SK-N-SH (cell line): ENCODE measurements at regions not wholly inside any gene's neighbourhood (a gene's known extent, or its start where the extent isn't known, plus 50 kb on each side); places are given as distances from the start of the nearest gene placed in this dataset.

ENCODE experiments used
- CTCF ChIA-PET: fragments of 300-600, 350-600 bp; formaldehyde crosslinking; extraction: SDS; loops from one replicate; lab custom pipeline; 2021; lab: Yijun Ruan, JAX
- POLR2A ChIA-PET: fragments of 350-600 bp; sonication (Branson Sonifier 250); formaldehyde crosslinking; extraction: SDS; loops from one replicate; lab custom pipeline; 2020; ENCODE audit warnings: antibody characterized with exemption, inconsistent platforms; lab: Yijun Ruan, JAX
- DNase-seq: peaks from one replicate; pipeline ENCODE4 v3.0.0; 2012
- H2AFZ ChIP-seq: fragments of 200-600 bp; sonication (generic); 2 replicates; pipeline ENCODE4 v1.8.1; 2016; ENCODE audit warnings: antibody characterized with exemption, mild to moderate bottlenecking, low read depth
- H3F3A ChIP-seq: fragments of 200-600 bp; sonication (generic); replicated peaks from 2 replicates; pipeline ENCODE3; 2016; ENCODE audit warnings: antibody characterized with exemption, mild to moderate bottlenecking; ENCODE audit not compliant: insufficient read depth
- H3K27ac ChIP-seq, 2 experiments: fragments of 200-500 bp in 1 of 2; fragments of 200-600 bp in 1 of 2; sonication (Bioruptor generic) in 1 of 2; sonication (generic), shearing (Covaris generic) in 1 of 2; 2 replicates each; pipeline versions ENCODE4 v1.5.1 to v1.6.1; 2014 to 2016; ENCODE audit warnings: low read depth in 2 of 2, inconsistent platforms in 1 of 2, low read length in 1 of 2, mild to moderate bottlenecking in 1 of 2, mixed read lengths in 1 of 2
- H3K27me3 ChIP-seq: fragments of 200-600 bp; sonication (generic), shearing (Covaris generic); 2 replicates; pipeline ENCODE4 v1.6.1; 2016; ENCODE audit warnings: mixed run types; ENCODE audit not compliant: insufficient read depth
- H3K36me3 ChIP-seq, 2 experiments: fragments of 200-500 bp in 1 of 2; fragments of 200-600 bp in 1 of 2; sonication (Bioruptor generic) in 1 of 2; sonication (generic) in 1 of 2; replicated peaks in 1 of 2; 2 replicates each; pipeline versions ENCODE3 to v1.5.1; 2014 to 2016; ENCODE audit warnings: low read length in 1 of 2, mild to moderate bottlenecking in 1 of 2; ENCODE audit not compliant: insufficient read depth in 2 of 2, control insufficient read depth in 1 of 2
- H3K4me1 ChIP-seq, 2 experiments: fragments of 200-500 bp in 1 of 2; fragments of 200-600 bp in 1 of 2; sonication (Bioruptor generic) in 1 of 2; sonication (generic), shearing (Covaris generic) in 1 of 2; 2 replicates each; pipeline versions ENCODE4 v1.5.1 to v1.6.1; 2014 to 2016; ENCODE audit warnings: low read depth in 1 of 2, low read length in 1 of 2, mixed run types in 1 of 2; ENCODE audit not compliant: insufficient read depth in 2 of 2, control insufficient read depth in 1 of 2
- H3K4me2 ChIP-seq: fragments of 200-600 bp; sonication (generic), shearing (Covaris generic); 2 replicates; pipeline ENCODE4 v1.6.1; 2017; ENCODE audit warnings: mixed run types
- H3K4me3 ChIP-seq, 2 experiments: fragments of 200-500 bp in 1 of 2; fragments of 200-600 bp in 1 of 2; sonication (Bioruptor generic) in 1 of 2; sonication (generic), shearing (Covaris generic) in 1 of 2; 2 replicates each; pipeline versions ENCODE4 v1.5.1 to v1.8.1; 2014 to 2016; ENCODE audit warnings: low read depth in 2 of 2, inconsistent platforms in 1 of 2, low read length in 1 of 2, mild to moderate bottlenecking in 1 of 2, mixed read lengths in 1 of 2, moderate library complexity in 1 of 2
- H3K79me2 ChIP-seq: fragments of 200-600 bp; sonication (generic); 2 replicates; pipeline ENCODE4 v1.8.1; 2017; ENCODE audit warnings: mild to moderate bottlenecking; ENCODE audit not compliant: insufficient read depth
- H3K9ac ChIP-seq: fragments of 200-600 bp; sonication (generic); 2 replicates; pipeline ENCODE4 v1.6.1; 2017; ENCODE audit warnings: mixed run types
- H3K9me2 ChIP-seq: fragments of 200-600 bp; sonication (generic); 2 replicates; pipeline ENCODE4 v1.6.1; 2017; ENCODE audit warnings: mixed run types
- H3K9me3 ChIP-seq: fragments of 200-600 bp; sonication (generic); 2 replicates; pipeline ENCODE4 v1.6.1; 2017; ENCODE audit warnings: mixed run types, mild to moderate bottlenecking, moderate library complexity
- H4K20me1 ChIP-seq: fragments of 200-600 bp; sonication (generic); 2 replicates; pipeline ENCODE4 v1.6.1; 2017; ENCODE audit warnings: mild to moderate bottlenecking, mixed run types; ENCODE audit not compliant: insufficient read depth
- EP300 ChIP-seq, 2 experiments: IDR thresholded peaks; 2 replicates each; pipeline versions ENCODE4 v1.4.0 to v1.6.1; 2012; ENCODE audit warnings: borderline replicate concordance in 1 of 2, low read depth in 1 of 2, low read length in 1 of 2
- FOSL2 ChIP-seq: IDR thresholded peaks from 2 replicates; pipeline ENCODE4 v1.4.0; 2012; ENCODE audit warnings: low read depth, mild to moderate bottlenecking, moderate library complexity, borderline replicate concordance
- JUND ChIP-seq: IDR thresholded peaks from 2 replicates; pipeline ENCODE4 v1.4.0; 2012
- MEF2A ChIP-seq: IDR thresholded peaks from 2 replicates; pipeline ENCODE4 v1.4.0; 2012; ENCODE audit warnings: low read depth, borderline replicate concordance
- NFIC ChIP-seq: IDR thresholded peaks from 2 replicates; pipeline ENCODE4 v1.4.0; 2012; ENCODE audit warnings: borderline replicate concordance
- RCOR1 ChIP-seq: fragments of 150-350 bp; IDR thresholded peaks from 2 replicates; pipeline ENCODE4 v1.6.1; 2017; ENCODE audit warnings: antibody characterized with exemption, low read length
- RFX5 ChIP-seq: IDR thresholded peaks from 2 replicates; pipeline ENCODE4 v1.6.1; 2012; ENCODE audit warnings: mild to moderate bottlenecking, improper control_type of control experiment, low read length
- SIN3A ChIP-seq: IDR thresholded peaks from 2 replicates; pipeline ENCODE4 v1.6.1; 2012; ENCODE audit warnings: low read depth, mild to moderate bottlenecking, low read length, moderate library complexity, borderline replicate concordance
- TAF1 ChIP-seq: IDR thresholded peaks from 2 replicates; pipeline ENCODE4 v1.6.1; 2012; ENCODE audit warnings: low read depth, mild to moderate bottlenecking, low read length, moderate library complexity, borderline replicate concordance
- YY1 ChIP-seq: IDR thresholded peaks from 2 replicates; pipeline ENCODE4 v1.4.0; 2012; ENCODE audit warnings: low read depth, mild to moderate bottlenecking
- WGBS: methylation state at CpG from one replicate; pipeline ENCODE4 v1.1.6; 2017; ENCODE audit warnings: low lambda C conversion rate; 5-methylcytosine and 5-hydroxymethylcytosine counted together
- TF ChIP-seq, protein P1 (sequence below): IDR thresholded peaks from 2 replicates; pipeline ENCODE4 v1.4.0; 2012; ENCODE audit warnings: low read depth, borderline replicate concordance
- TF ChIP-seq, protein P2 (sequence below): IDR thresholded peaks from 2 replicates; pipeline ENCODE4; 2012
- TF ChIP-seq, protein P3 (sequence below): fragments of 150-350 bp; IDR thresholded peaks from 2 replicates; pipeline ENCODE4 v1.6.1; 2016; ENCODE audit warnings: mild to moderate bottlenecking, low read depth, low read length
- TF ChIP-seq, protein P4 (sequence below): IDR thresholded peaks from 2 replicates; pipeline ENCODE4 v1.6.1; 2012; ENCODE audit warnings: mild to moderate bottlenecking, low read depth, low read length, moderate library complexity

DNA sequence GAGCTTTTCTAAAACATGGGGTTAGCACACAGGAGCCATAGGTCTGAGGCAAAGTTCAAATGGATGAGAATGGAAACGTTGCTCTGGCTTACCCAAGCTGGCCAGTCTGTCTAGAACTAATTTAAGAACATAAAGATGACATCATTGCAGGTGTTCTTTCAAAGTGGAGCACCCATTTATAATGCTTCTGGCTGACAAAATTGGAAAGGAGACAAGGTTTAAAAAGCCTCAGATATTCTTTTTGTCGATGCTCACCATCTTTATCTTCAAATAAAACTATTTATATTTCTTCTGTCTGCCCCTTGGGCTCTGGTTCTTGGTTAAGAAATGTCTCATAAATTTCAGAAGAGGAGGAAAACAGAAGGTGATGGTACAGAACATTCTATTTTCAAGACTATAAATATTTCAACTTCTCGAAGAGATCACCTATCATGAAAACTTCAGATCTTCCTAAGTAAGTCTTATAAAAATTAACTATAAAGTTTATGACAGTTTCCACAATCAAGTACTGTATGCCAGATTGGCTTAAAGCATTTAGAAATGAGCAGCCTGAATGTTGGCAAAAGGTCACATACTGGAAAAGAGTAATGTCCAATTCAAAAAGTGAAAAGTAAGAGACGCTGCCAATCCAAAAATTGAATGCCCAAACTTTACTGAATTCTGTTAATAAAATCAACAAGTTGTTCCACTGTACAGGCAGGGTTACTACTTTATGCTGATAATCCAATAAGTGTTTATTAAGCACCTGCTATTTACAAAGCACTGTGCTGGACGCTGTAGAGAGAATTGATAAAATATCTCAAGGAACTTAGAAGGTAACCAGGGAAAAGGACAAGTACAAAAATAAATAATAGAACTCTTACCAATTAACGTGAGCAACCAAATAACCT, 92.0 kb downstream of the ETS2 start:
- 47% methylated on average over 6 of the region's 6 CpGs for WGBS
- Histone ChIP-seq H3K4me1 (no peaks in the 10 kb centered on the region), H3K27me3 (no peaks in the 10 kb centered on the region), H4K20me1 (no peaks in the 10 kb centered on the region), H3K27ac (no peak overlapping the region), H3K4me3 (no peak overlapping the region), H3F3A (no peaks in the 10 kb centered on the region), H3K79me2 (no peaks in the 10 kb centered on the region), H2AFZ (no peak overlapping the region), H3K36me3 (no peaks in the 10 kb centered on the region), H3K9me3 (no peaks in the 10 kb centered on the region), H3K9ac (no peak overlapping the region), H3K4me2 (no peak overlapping the region), H3K9me2 (no peaks in the 10 kb centered on the region)
- ChIA-PET CTCF (no interaction called here), POLR2A (no interaction called here)
- no peak for DNase-seq
- TF ChIP-seq NFIC, result no peak
- TF ChIP-seq, protein P1, sequence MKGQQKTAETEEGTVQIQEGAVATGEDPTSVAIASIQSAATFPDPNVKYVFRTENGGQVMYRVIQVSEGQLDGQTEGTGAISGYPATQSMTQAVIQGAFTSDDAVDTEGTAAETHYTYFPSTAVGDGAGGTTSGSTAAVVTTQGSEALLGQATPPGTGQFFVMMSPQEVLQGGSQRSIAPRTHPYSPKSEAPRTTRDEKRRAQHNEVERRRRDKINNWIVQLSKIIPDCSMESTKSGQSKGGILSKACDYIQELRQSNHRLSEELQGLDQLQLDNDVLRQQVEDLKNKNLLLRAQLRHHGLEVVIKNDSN, result no peak
- TF ChIP-seq, protein P2, sequence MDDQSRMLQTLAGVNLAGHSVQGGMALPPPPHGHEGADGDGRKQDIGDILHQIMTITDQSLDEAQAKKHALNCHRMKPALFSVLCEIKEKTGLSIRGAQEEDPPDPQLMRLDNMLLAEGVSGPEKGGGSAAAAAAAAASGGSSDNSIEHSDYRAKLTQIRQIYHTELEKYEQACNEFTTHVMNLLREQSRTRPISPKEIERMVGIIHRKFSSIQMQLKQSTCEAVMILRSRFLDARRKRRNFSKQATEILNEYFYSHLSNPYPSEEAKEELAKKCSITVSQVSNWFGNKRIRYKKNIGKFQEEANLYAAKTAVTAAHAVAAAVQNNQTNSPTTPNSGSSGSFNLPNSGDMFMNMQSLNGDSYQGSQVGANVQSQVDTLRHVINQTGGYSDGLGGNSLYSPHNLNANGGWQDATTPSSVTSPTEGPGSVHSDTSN, result no peak

DNA sequence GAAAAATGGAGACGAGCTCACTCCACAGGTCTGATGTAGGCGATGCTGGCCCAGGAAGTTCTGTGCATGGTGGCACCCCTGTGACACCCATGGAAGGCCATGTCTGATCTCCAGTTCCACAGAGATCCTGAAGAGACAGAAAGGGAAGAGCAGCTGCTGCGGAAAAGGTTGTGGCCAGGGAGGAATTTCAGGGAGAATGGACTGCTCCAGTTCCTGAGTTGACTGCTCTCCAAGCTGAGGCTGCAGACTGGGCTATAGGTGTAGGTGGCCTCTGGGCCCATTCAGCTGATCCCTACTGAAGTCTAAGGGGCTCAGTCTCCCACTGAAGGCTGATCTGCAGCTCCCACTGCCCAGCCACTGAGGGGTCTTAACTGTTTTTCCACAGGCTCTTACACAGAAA, 89.2 kb downstream of the ETS2 start:
- no peak for DNase-seq
- Histone ChIP-seq H2AFZ (no peak overlapping the region), H3K4me1 (no peaks in the 10 kb centered on the region; a peak in 1 of 4 replicates), H3K27ac (no peak overlapping the region), H3K9me2 (no peaks in the 10 kb centered on the region), H3K4me2 (no peak overlapping the region), H3F3A (no peaks in the 10 kb centered on the region), H3K79me2 (no peaks in the 10 kb centered on the region), H3K9ac (no peak overlapping the region), H3K4me3 (no peak overlapping the region), H3K27me3 (no peaks in the 10 kb centered on the region)
- POLR2A ChIA-PET, result no interaction called here
- TF ChIP-seq JUND (no peak), EP300 (IDR thresholded peaks at IDR 0.05; ENCODE audit: borderline replicate concordance in 1 of 2, low read depth in 1 of 2, low read length in 1 of 2) (no peak), FOSL2 (no peak), SIN3A (no peak), YY1 (no peak), MEF2A (no peak), TAF1 (no peak), RFX5 (no peak), RCOR1 (no peak)
- TF ChIP-seq, protein P3, sequence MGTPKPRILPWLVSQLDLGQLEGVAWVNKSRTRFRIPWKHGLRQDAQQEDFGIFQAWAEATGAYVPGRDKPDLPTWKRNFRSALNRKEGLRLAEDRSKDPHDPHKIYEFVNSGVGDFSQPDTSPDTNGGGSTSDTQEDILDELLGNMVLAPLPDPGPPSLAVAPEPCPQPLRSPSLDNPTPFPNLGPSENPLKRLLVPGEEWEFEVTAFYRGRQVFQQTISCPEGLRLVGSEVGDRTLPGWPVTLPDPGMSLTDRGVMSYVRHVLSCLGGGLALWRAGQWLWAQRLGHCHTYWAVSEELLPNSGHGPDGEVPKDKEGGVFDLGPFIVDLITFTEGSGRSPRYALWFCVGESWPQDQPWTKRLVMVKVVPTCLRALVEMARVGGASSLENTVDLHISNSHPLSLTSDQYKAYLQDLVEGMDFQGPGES, result no peak
- TF ChIP-seq, protein P4, sequence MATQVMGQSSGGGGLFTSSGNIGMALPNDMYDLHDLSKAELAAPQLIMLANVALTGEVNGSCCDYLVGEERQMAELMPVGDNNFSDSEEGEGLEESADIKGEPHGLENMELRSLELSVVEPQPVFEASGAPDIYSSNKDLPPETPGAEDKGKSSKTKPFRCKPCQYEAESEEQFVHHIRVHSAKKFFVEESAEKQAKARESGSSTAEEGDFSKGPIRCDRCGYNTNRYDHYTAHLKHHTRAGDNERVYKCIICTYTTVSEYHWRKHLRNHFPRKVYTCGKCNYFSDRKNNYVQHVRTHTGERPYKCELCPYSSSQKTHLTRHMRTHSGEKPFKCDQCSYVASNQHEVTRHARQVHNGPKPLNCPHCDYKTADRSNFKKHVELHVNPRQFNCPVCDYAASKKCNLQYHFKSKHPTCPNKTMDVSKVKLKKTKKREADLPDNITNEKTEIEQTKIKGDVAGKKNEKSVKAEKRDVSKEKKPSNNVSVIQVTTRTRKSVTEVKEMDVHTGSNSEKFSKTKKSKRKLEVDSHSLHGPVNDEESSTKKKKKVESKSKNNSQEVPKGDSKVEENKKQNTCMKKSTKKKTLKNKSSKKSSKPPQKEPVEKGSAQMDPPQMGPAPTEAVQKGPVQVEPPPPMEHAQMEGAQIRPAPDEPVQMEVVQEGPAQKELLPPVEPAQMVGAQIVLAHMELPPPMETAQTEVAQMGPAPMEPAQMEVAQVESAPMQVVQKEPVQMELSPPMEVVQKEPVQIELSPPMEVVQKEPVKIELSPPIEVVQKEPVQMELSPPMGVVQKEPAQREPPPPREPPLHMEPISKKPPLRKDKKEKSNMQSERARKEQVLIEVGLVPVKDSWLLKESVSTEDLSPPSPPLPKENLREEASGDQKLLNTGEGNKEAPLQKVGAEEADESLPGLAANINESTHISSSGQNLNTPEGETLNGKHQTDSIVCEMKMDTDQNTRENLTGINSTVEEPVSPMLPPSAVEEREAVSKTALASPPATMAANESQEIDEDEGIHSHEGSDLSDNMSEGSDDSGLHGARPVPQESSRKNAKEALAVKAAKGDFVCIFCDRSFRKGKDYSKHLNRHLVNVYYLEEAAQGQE, result no peak
- TF ChIP-seq, all 33 proteins: peak for 0
- Histone ChIP-seq H4K20me1 (no peaks in the 10 kb centered on the region), H3K9me3 (no peaks in the 10 kb centered on the region), H3K36me3 (no peaks in the 10 kb centered on the region)
- WGBS, result 76% methylated on average over 3 of the region's 3 CpGs
- CTCF ChIA-PET, result no interaction called here
